GM18517 (cell line): ENCODE measurements at regions not wholly inside any gene's neighbourhood (a gene's known extent, or its start where the extent isn't known, plus 50 kb on each side); places are given as distances from the start of the nearest gene placed in this dataset.
"Not testable (repeated sequence)": the region's sequence is repeated elsewhere in the genome, so short reads cannot be mapped to it uniquely, and the experiment has no call there.

Experiments
- ATAC-seq: cut with Tn5 transposase; IDR thresholded peaks from one replicate; pipeline ENCODE4 v1.9.1; 2021; ENCODE audit warnings: mild to moderate bottlenecking, moderate library complexity; ENCODE audit not compliant: unreplicated experiment

DNA sequence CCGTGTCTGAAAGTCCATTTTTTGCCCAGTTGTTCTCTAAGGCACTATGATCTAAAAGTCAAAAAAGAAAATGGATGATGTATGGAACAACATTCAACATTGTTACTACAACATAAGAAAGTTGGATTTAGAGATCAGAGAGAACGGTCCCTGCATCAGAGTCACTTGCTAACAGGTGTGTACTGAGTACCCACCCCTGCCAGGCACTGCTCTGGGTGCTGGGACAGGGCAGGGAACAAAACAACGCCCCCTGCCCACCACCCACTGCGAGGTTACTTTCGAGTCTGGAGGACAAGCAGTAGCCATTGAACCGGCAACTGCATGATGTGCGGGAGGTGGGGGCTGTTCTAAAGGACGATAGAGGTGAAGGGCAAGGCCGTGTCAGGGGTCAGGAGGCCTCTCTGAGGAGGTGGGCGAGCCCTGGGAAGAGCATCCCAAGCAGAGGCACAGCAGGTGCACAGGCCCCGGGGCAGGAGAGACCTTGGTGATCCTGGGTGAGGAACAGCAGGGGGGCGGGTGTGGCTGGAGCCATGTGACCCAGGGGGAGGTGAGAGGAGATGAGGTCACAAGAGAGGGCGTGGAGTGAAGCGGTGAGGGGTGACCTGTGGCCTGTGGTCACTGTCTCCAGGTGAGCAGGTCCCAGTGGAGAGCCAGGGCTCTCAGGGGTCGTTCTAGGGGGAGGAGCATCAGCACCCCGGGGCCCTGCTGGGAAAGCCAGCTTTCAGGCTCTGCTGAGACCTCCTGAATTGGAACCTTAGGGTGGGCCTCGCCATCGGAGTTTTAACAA lies 197.5 kb upstream of the SULF2 start:
- ATAC-seq: no peak

- no peak for ATAC-seq
Measured at GRCh38 chr20:47981222-47981621, 195.9 kb upstream of the SULF2 start.

DNA sequence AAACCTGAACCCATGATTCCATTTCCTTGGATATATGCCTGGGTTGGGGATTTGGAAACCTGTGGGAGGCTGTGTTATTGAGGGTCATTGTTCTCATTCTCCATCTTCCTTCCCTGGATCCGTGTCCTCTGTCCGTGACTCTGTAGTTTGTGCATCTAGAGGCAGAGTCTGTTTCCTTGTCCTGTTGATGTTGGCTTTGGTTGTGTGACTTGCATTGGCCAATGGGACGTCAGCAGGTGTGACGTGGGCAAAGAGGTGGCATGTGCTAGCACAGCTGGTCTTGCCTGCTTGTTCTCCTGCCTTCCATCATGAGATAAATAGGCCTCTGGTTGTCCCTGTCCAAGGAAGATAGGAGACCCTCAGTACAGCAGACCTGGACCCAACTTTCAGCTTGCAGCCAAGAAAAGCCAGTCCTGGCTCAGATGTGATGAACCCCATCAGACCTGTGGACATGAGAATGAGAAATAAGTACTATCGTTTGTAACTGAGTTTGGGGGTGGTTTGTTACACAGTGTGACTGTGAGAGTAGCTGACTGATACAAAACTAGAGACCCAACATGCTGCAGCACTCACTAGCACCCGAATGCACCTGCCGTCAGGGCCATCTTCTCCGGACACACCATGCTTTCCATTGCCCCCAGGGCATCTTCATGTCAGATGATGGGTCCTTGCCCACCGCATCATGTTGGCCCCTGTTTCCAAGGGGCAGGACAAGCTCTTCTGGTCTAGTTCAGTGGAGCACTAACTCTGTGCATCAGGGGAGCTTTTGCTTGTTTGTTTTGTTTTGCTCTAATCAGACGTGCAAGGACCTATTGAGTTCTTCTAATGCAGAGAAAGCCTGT lies 195.3 kb upstream of the SULF2 start:
- no peak for ATAC-seq

DNA sequence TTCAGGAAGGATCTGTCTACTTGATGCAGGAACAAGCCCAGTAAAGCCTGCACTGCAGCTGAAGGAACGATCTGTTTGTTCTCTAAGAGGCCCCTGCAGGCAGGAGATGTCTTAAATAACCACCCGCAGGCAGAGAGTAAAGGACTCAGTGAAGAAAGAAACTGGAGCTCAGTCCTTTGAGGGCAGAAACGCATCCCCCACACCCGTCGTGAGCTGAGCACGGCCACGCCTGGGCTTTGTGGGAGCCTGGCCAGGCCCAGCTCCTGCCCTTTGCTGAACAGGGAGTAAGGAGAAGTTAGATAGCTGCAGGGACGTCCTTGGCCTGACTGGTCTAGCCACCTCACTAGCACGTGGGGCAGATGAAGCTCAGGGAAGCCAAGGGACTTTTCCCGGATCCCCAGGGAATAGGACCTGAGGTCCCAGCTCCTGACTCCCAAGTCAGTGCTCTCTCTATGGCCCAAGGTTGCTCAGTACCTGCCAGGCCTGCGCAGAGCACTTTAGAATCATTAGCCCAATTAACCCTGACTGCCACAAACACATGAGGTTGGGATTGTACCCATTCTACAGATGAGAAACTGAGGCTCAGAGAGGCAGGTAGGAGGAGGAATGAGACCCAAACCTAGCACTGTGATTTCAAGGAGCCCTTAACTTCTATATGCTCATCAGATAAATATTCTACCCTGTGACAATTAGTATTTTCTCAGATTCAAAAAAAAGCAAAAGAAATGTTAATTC lies 194.2 kb upstream of the SULF2 start:
- ATAC-seq: not testable (repeated sequence)

DNA sequence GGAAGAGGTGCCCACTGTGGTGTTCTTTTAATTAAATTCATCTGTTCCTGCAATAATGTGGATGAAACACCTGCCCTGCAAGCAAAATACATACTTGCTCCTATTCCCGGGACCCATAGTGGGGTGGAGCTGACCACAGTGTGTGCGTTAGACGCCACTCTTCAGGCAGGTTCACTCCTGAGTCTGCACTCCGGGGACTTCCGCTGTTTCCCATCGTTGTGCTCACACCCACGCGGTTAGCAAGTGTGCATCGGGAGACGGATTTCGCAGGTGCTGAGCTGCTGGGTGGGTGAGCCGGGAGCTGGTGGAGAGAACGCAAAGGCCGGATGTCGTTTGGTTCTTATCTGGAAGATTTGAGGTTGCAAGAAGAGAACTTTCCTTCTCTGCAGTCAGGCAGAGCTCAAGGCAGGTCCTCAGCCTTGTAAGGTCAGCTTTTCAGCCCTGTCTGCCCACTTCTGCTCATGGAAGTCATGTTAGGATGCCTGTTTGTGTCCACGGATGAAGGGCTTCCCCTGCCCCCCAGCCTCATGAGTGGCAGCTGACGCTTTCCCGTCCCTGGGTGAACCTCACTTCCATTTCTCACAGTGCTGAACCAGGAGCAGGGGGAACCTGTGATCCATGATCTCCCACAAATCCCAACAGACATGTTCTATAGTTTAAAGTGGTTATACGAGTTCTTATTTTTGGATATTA lies 193.3 kb upstream of the SULF2 start:
- ATAC-seq: not testable (repeated sequence)

- ATAC-seq: not testable (repeated sequence)
Measured at GRCh38 chr20:47977789-47978252, 192.5 kb upstream of the SULF2 start.

DNA sequence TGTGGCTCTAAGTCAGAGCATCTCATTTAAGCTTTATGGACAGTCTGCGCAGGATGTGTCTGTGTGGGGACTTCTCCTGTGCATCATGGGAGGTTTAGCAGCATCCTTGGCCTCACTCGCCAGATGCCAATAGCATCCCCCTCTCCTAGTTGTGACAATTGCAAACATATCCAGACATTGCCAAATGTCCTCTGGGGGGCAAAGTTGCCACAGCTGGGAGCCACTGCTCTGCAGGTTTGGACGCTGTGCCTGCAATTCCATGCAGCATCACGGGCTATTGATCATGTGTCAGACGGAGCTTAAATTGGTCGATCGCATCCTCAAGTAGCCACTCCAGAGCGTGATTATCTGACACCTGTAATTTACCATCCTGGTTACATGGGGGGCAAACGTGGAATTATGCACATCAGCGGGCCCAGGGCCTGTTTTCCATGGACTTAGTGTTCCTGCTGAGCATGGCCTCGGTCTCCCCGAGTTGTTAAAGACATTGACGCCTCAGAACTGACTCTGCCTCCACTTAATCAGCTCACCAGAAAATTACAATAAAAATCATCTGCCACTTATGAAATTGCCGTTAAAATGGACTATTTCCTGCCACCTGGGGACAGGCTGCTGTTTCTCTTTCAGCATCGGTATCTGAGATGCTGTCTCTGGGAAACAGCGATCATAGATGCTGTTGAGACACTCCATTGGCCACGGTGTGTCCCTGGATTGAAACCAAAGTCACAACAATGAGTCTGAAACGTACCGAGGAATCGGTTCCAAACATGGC lies 191.9 kb upstream of the SULF2 start:
- not testable (repeated sequence) for ATAC-seq

- ATAC-seq: no peak
Measured at GRCh38 chr20:47974234-47974878, 189.1 kb upstream of the SULF2 start.

DNA sequence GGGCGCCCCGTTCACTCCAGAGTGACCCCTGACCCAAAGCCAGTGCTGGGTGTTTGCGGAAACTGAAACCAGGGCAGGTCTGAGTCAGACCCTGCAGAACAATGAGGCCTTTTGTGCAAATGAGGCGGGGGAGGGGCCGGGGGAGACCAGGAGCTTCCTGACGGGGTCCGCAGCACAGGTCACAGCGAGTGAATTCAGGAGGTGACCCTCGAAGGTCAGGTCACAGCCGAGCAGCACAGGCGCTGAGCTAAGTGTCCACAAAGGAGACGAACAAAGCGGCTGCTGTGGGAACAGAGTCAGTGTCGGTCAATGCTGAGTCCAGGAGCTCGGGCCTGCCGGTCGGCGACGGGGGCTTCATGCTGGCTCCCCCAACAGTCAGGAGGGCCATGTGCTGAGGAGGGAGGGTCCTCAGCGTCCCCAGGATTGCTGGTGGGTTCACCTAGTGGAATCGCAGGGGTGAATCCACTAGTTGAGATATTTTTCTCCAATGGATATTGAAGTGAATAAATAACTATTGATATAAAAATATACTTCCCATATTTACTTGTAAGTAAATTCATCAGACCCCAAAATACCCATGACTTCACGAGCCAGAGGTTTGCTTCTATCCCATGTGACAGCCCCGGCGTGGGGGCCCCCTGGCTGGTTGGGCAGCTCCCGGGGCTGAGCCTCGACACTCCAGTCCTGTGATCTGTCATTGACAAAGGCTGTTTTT lies 188.4 kb upstream of the SULF2 start:
- no peak for ATAC-seq

GRCh38 chr20:47972916-47973309 lies 187.6 kb upstream of the SULF2 start:
- ATAC-seq: no peak

DNA sequence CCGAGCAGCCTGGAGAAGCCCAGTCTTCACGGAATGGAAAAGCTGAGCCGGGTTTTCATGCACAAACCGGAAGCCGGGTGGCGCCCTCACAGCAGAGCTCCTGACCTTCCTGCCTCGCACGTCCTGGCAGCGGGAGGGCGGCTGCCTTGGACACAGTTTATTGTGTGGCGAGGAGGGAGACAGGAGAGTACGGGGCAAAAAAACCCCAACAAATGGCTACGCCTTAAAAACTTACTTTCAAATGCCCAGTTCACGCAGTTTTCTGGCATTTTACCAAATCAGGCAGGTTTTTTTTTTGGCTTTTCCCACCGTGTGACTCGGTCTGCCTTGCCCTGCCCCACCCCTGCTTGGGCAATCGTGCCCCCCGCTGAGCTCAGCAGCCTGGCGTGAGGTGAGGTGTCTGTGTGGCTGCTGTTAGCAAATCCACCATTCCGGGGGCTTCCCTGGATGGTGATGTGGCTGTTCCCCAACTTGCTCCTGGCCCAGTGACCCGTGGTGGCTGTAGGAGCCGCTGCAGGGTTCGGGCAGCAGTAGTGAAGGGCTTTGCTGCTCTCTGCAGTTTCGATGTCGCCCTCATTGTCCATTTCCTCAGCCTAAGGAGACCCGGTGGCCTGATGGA lies 187.1 kb upstream of the SULF2 start:
- ATAC-seq: not testable (repeated sequence)

- ATAC-seq: no peak
Measured at GRCh38 chr20:47971058-47971791, 185.9 kb upstream of the SULF2 start.

- ATAC-seq: no peak
Measured at GRCh38 chr20:47970282-47970903, 185.1 kb upstream of the SULF2 start.

DNA sequence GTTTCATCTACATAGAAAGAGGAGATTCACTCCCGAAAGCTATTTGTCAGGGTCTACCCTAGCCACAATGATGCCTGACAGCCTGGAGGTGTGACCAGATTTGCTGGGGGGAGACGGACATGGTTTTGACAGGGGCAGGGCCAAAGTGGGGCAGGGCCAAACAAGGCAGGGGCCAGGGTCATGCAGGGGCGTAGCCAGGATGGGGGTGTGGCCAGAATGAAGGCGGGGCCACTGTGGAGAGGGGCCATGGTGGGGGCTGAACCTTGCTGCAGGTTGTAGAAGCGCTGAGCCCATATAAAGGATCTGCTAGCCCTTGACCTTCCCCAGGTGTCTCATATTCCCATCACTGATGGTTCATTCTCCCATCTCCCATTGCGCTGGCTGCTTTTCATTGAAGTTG lies 184.1 kb upstream of the SULF2 start:
- no peak for ATAC-seq

GRCh38 chr20:47968541-47969310 lies 183.4 kb upstream of the SULF2 start:
- ATAC-seq: no peak

DNA sequence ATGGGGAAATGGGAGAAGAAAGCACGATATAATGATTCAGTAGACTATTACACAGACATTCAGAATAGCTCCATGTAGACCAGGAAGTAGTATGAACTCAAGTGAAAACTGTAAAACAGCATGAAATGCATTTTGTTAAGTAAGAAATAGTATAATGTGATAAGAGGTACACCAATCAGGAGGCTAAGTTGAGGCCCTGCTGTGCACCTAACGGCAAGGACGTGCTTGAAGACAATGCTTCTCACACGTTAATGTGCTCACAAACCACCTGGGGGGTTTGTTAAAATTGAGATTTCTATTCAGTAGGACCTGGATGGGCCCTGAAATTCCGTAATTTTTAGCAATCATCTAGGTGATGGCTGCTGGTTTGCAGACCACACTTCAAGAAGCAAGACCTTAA lies 178.9 kb upstream of the SULF2 start:
- no peak for ATAC-seq

DNA sequence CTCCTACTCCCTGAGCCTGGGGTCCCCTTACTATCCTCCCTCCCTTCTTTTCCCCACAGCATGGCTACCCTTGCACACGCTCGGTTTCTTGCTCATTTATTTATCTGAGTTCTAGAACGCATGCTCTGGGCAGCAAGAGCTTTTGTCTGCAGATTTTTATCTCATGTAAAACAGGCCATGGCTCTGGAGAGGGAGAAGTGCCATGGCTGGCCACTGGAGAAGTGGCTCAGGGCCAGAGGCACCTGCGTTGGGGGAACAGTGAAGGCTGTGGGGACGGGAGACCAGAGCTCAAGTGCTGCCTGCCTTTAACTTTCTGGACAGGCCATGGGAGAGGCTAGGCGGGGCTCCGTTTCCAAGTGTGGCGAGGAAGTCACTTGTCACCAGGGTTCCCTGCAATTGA lies 177.7 kb upstream of the SULF2 start:
- no peak for ATAC-seq
